GM18505 (cell line): ENCODE measurements at regions not wholly inside any gene's neighbourhood (a gene's known extent, or its start where the extent isn't known, plus 50 kb on each side); places are given as distances from the start of the nearest gene placed in this dataset.

Experiments
- ATAC-seq: cut with Tn5 transposase; IDR thresholded peaks from one replicate; pipeline ENCODE4 v1.9.1; 2021; ENCODE audit not compliant: unreplicated experiment
- POLR2A ChIP-seq: IDR thresholded peaks from 4 replicates; pipeline ENCODE4 v1.6.1; 2011; ENCODE audit warnings: borderline replicate concordance; ENCODE audit not compliant: insufficient read depth, insufficient read length; ENCODE audit errors: extremely low read depth

- no peak for ATAC-seq
- TF ChIP-seq POLR2A: no peak
These were observed 53.1 kb upstream of the HMCN1 start for GRCh38 chr1:185681034-185681633.

- ATAC-seq: no peak
- no peak for TF ChIP-seq POLR2A
These were observed 53.7 kb upstream of the HMCN1 start for GRCh38 chr1:185680453-185680852.

GRCh38 chr1:185679220-185679619, 55.0 kb upstream of the HMCN1 start:
- no peak for ATAC-seq

GRCh38 chr1:185676969-185677368, 57.2 kb upstream of the HMCN1 start:
- no peak for ATAC-seq
- no peak for TF ChIP-seq POLR2A

More at GRCh38 chr1:185679220-185679619, 55.0 kb upstream of the HMCN1 start:
- TF ChIP-seq POLR2A: no peak

GRCh38 chr1:185674201-185674600, 60.0 kb upstream of the HMCN1 start:
- no peak for ATAC-seq
- TF ChIP-seq POLR2A: no peak

GRCh38 chr1:185672719-185673360, 61.4 kb upstream of the HMCN1 start:
- TF ChIP-seq POLR2A: no peak
- ATAC-seq: no peak

GRCh38 chr1:185670187-185670627, 64.0 kb upstream of the HMCN1 start:
- no peak for ATAC-seq
- no peak for TF ChIP-seq POLR2A

- ATAC-seq: no peak
- TF ChIP-seq POLR2A: no peak
These were observed 66.2 kb upstream of the HMCN1 start for GRCh38 chr1:185668013-185668412.

GRCh38 chr1:185666582-185666981, 67.6 kb upstream of the HMCN1 start:
- no peak for TF ChIP-seq POLR2A
- no peak for ATAC-seq

- no peak for ATAC-seq
- TF ChIP-seq POLR2A: no peak
These were observed 70.4 kb upstream of the HMCN1 start for GRCh38 chr1:185663771-185664296.

- no peak for TF ChIP-seq POLR2A
- ATAC-seq: no peak
These were observed 70.9 kb upstream of the HMCN1 start for GRCh38 chr1:185663332-185663731.

- TF ChIP-seq POLR2A: no peak
- no peak for ATAC-seq
These were observed 72.2 kb upstream of the HMCN1 start for GRCh38 chr1:185661971-185662370.

GRCh38 chr1:185656663-185657062, 77.5 kb upstream of the HMCN1 start:
- no peak for ATAC-seq
- no peak for TF ChIP-seq POLR2A

- TF ChIP-seq POLR2A: no peak
- no peak for ATAC-seq
These were observed 79.3 kb upstream of the HMCN1 start for GRCh38 chr1:185654952-185655314.

GRCh38 chr1:185654199-185654951, 79.8 kb upstream of the HMCN1 start:
- no peak for ATAC-seq

GRCh38 chr1:185653615-185654014, 80.6 kb upstream of the HMCN1 start:
- TF ChIP-seq POLR2A: no peak
- ATAC-seq: no peak

More at GRCh38 chr1:185654199-185654951, 79.8 kb upstream of the HMCN1 start:
- no peak for TF ChIP-seq POLR2A
